ENCODE measurements at regions not wholly inside any gene's neighbourhood (a gene's known extent, or its start where the extent isn't known, plus 50 kb on each side); places are given as distances from the start of the nearest gene placed in this dataset.

DNA sequence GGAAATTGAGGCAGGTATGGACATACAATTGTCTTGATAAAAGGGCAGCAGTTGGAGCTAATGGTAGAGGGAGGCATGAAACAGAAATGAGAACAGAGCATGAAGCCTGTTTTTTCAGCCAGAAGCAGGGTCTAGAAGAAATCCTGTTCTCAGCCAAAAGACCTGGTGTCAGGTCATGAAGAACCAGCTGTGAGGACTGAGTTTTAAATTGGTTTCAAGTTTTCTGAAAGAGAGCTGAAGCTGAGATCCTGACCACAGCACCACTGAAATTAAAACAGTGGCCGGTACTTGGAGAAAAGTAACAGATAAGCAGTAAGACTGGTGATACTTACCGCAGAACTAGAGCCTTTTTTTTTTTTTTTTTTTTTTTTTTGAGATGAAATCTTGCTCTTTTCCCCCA lies 283.8 kb upstream of the BMP2 start:
- TF ChIP-seq MXI1 (conservative IDR thresholded peaks at IDR 0.05; ENCODE audit: poor library complexity, severe bottlenecking) (no peak), CTCF (IDR thresholded peaks at IDR 0.05; ENCODE audit: poor library complexity, severe bottlenecking) (no peak), EP300 (conservative IDR thresholded peaks at IDR 0.05; ENCODE audit: poor library complexity, severe bottlenecking) (no peak), RAD21 (conservative IDR thresholded peaks at IDR 0.05) (no peak), EZH2 (IDR thresholded peaks at IDR 0.05; ENCODE audit: borderline replicate concordance, insufficient read depth, low read length, poor library complexity, severe bottlenecking) (no peak), POLR2AphosphoS5 (IDR thresholded peaks at IDR 0.05) (no peak), TAF1 (IDR thresholded peaks at IDR 0.05; ENCODE audit: low read depth) (no peak), SMC3 (conservative IDR thresholded peaks at IDR 0.05; ENCODE audit: poor library complexity) (no peak)
- TF ChIP-seq, protein P1, sequence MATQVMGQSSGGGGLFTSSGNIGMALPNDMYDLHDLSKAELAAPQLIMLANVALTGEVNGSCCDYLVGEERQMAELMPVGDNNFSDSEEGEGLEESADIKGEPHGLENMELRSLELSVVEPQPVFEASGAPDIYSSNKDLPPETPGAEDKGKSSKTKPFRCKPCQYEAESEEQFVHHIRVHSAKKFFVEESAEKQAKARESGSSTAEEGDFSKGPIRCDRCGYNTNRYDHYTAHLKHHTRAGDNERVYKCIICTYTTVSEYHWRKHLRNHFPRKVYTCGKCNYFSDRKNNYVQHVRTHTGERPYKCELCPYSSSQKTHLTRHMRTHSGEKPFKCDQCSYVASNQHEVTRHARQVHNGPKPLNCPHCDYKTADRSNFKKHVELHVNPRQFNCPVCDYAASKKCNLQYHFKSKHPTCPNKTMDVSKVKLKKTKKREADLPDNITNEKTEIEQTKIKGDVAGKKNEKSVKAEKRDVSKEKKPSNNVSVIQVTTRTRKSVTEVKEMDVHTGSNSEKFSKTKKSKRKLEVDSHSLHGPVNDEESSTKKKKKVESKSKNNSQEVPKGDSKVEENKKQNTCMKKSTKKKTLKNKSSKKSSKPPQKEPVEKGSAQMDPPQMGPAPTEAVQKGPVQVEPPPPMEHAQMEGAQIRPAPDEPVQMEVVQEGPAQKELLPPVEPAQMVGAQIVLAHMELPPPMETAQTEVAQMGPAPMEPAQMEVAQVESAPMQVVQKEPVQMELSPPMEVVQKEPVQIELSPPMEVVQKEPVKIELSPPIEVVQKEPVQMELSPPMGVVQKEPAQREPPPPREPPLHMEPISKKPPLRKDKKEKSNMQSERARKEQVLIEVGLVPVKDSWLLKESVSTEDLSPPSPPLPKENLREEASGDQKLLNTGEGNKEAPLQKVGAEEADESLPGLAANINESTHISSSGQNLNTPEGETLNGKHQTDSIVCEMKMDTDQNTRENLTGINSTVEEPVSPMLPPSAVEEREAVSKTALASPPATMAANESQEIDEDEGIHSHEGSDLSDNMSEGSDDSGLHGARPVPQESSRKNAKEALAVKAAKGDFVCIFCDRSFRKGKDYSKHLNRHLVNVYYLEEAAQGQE (IDR thresholded peaks at IDR 0.05; ENCODE audit: borderline replicate concordance), result no peak
- Histone ChIP-seq H3K79me2 (replicated peaks; ENCODE audit: insufficient read depth, low read length) (no peaks in the 10 kb centered on the region), H3K4me3 (ENCODE audit: low read length) (no peak overlapping the region), H3K27ac (ENCODE audit: low read length) (no peak overlapping the region), H3F3A (ENCODE audit: insufficient read depth, low read length, poor library complexity, severe bottlenecking) (no peaks in the 10 kb centered on the region), H3K36me3 (ENCODE audit: insufficient read depth, low read length) (no peaks in the 10 kb centered on the region), H3K9me2 (ENCODE audit: insufficient read depth, low read length) (no peaks in the 10 kb centered on the region), H3K27me3 (ENCODE audit: insufficient read depth, low read depth, low read length) (no peaks in the 10 kb centered on the region), H3K9me3 (ENCODE audit: low read length) (no peaks in the 10 kb centered on the region), H3K4me2 (ENCODE audit: low read length) (no peak overlapping the region), H3K9ac (ENCODE audit: low read length) (no peak overlapping the region), H4K20me1 (ENCODE audit: insufficient read depth) (no peaks in the 10 kb centered on the region), H2AFZ (ENCODE audit: low read depth, low read length) (no peak overlapping the region)

GRCh38 chr20:6482486-6482885 lies 285.0 kb upstream of the BMP2 start:
- Histone ChIP-seq H3K4me2 (ENCODE audit: low read length) (no peak overlapping the region), H3K27me3 (ENCODE audit: insufficient read depth, low read depth, low read length) (no peaks in the 10 kb centered on the region), H3K9me3 (ENCODE audit: low read length) (no peaks in the 10 kb centered on the region), H2AFZ (ENCODE audit: low read depth, low read length) (no peak overlapping the region), H4K20me1 (ENCODE audit: insufficient read depth) (no peaks in the 10 kb centered on the region), H3K79me2 (replicated peaks; ENCODE audit: insufficient read depth, low read length) (no peaks in the 10 kb centered on the region), H3K36me3 (ENCODE audit: insufficient read depth, low read length) (no peaks in the 10 kb centered on the region), H3K27ac (ENCODE audit: low read length) (no peak overlapping the region), H3K9me2 (ENCODE audit: insufficient read depth, low read length) (no peaks in the 10 kb centered on the region), H3F3A (ENCODE audit: insufficient read depth, low read length, poor library complexity, severe bottlenecking) (no peaks in the 10 kb centered on the region), H3K4me3 (ENCODE audit: low read length) (no peak overlapping the region), H3K9ac (ENCODE audit: low read length) (no peak overlapping the region)
- TF ChIP-seq RAD21 (conservative IDR thresholded peaks at IDR 0.05) (no peak), MXI1 (conservative IDR thresholded peaks at IDR 0.05; ENCODE audit: poor library complexity, severe bottlenecking) (no peak), EZH2 (IDR thresholded peaks at IDR 0.05; ENCODE audit: borderline replicate concordance, insufficient read depth, low read length, poor library complexity, severe bottlenecking) (no peak), EP300 (conservative IDR thresholded peaks at IDR 0.05; ENCODE audit: poor library complexity, severe bottlenecking) (no peak), CTCF (IDR thresholded peaks at IDR 0.05; ENCODE audit: poor library complexity, severe bottlenecking) (no peak), POLR2AphosphoS5 (IDR thresholded peaks at IDR 0.05) (no peak), TAF1 (IDR thresholded peaks at IDR 0.05; ENCODE audit: low read depth) (no peak), SMC3 (conservative IDR thresholded peaks at IDR 0.05; ENCODE audit: poor library complexity) (no peak)
- TF ChIP-seq, protein P1 (IDR thresholded peaks at IDR 0.05; ENCODE audit: borderline replicate concordance), result no peak
